Ecto neural progenitor cell (in vitro differentiated cells): ENCODE measurements at regions not wholly inside any gene's neighbourhood (a gene's known extent, or its start where the extent isn't known, plus 50 kb on each side); places are given as distances from the start of the nearest gene placed in this dataset.

Experiments
- DNase-seq: peaks from one replicate; pipeline ENCODE4 v3.0.0-alpha.2; 2018; ENCODE audit warnings: low spot score

- no peak for DNase-seq
These were observed 149.3 kb upstream of the CYSLTR1 start for GRCh38 chrX:78476701-78477100.

GRCh38 chrX:78456909-78457308 lies 129.5 kb upstream of the CYSLTR1 start:
- DNase-seq = no peak

- DNase-seq = no peak
These were observed 128.5 kb upstream of the CYSLTR1 start for GRCh38 chrX:78455901-78456300.

GRCh38 chrX:78452356-78452755 lies 124.9 kb upstream of the CYSLTR1 start:
- no peak for DNase-seq

GRCh38 chrX:78437621-78438020 lies 110.2 kb upstream of the CYSLTR1 start:
- DNase-seq = no peak

GRCh38 chrX:78429172-78429571 lies 101.8 kb upstream of the CYSLTR1 start:
- no peak for DNase-seq

- DNase-seq = no peak
These were observed 61.3 kb upstream of the CYSLTR1 start for GRCh38 chrX:78388663-78389062.

GRCh38 chrX:78387364-78387763 lies 60.0 kb upstream of the CYSLTR1 start:
- DNase-seq = no peak

- no peak for DNase-seq
These were observed 57.1 kb upstream of the CYSLTR1 start for GRCh38 chrX:78384486-78384885.

- DNase-seq = no peak
These were observed 56.2 kb upstream of the CYSLTR1 start for GRCh38 chrX:78383594-78383993.

GRCh38 chrX:78378476-78379115 lies 51.2 kb upstream of the CYSLTR1 start:
- DNase-seq = no peak
